Spleen (tissue), 7 donors: ENCODE measurements at regions not wholly inside any gene's neighbourhood (a gene's known extent, or its start where the extent isn't known, plus 50 kb on each side); places are given as distances from the start of the nearest gene placed in this dataset.

Experiments
- CTCF ChIP-seq, 11 experiments: fragments of 200-600 bp in 7 of 11; fragments of 450-650 bp in 4 of 11; sonication (generic) in 4 of 11; IDR thresholded peaks in 8 of 11; conservative IDR thresholded peaks in 3 of 11; 1 replicate in 7 of 11; 2 replicates in 4 of 11; pipeline versions ENCODE4 v1.4.0 to v1.8.0; 2016 to 2021; ENCODE audit warnings: antibody characterized with exemption in 11 of 11, inconsistent platforms in 4 of 11, mild to moderate bottlenecking in 1 of 11
- POLR2A ChIP-seq, 3 donors: fragments of 450-650 bp; IDR thresholded peaks; one replicate each; pipeline ENCODE4 v1.5.1; 2017; ENCODE audit warnings: antibody characterized with exemption in 3 of 3, mild to moderate bottlenecking in 1 of 3
- donor health status: DM: no; HTN: no; CAD: no; lungs with moderate emphysema.
- donor health status: DM: no; HTN: no; CAD: no.
- donor health status: DM: no; HTN: no; CAD: no.

DNA sequence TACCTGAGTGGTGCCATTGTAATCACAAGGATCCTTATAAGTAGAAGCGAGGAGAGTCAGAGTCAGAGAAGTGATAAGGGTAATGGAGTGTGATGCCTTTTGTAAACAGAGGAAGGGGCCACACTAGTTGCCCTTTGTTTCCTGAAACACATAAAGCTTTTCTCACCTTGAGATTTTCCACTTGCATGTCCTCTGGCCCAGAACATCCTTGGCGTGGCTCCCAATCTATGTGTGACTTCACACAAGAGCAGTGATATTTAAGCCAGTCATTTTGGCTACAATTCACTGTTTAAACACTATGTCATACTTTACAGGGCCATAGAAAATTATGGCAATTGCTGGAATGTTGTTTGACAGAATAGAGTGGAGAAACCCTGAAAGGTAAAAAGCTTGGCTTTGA is 121.2 kb upstream of the BTN3A2 start:
- TF ChIP-seq CTCF (IDR thresholded peaks at IDR 0.05 in 8 of 11, conservative IDR thresholded peaks at IDR 0.05 in 3 of 11): no peak
- no peak for TF ChIP-seq POLR2A (IDR thresholded peaks at IDR 0.05)
